ENCODE measurements at regions not wholly inside any gene's neighbourhood (a gene's known extent, or its start where the extent isn't known, plus 50 kb on each side); places are given as distances from the start of the nearest gene placed in this dataset.

DNA sequence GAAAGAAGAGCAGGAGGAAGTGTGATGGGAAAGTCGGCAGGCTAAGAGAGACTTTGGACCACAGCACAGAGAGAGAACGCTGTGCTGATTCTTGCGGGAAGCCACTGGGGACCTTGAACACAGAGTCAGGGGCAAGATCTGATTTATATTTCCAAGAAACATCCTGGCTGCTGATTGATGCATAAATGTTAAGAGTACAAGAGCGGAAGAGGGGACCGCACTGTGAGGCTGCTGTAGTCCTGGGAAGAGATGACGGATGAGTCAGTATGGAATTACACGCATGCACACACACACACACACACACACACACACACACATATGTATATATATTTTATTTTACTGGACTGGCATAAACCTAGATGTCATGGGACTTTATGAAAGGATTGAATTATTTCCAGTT is 865.6 kb upstream of the ID2 start:
- no peaks in the 10 kb centered on the region for H4K20me1 ChIP-seq (ENCODE audit: control insufficient read depth, insufficient read depth, low read depth, low read length)
- no peak overlapping the region for H3K4me2 ChIP-seq (ENCODE audit: low read length)
- H3K9me2 ChIP-seq (replicated peaks; ENCODE audit: control insufficient read depth, low read length), result no peaks in the 10 kb centered on the region
- TF ChIP-seq, protein P1, sequence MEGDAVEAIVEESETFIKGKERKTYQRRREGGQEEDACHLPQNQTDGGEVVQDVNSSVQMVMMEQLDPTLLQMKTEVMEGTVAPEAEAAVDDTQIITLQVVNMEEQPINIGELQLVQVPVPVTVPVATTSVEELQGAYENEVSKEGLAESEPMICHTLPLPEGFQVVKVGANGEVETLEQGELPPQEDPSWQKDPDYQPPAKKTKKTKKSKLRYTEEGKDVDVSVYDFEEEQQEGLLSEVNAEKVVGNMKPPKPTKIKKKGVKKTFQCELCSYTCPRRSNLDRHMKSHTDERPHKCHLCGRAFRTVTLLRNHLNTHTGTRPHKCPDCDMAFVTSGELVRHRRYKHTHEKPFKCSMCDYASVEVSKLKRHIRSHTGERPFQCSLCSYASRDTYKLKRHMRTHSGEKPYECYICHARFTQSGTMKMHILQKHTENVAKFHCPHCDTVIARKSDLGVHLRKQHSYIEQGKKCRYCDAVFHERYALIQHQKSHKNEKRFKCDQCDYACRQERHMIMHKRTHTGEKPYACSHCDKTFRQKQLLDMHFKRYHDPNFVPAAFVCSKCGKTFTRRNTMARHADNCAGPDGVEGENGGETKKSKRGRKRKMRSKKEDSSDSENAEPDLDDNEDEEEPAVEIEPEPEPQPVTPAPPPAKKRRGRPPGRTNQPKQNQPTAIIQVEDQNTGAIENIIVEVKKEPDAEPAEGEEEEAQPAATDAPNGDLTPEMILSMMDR (IDR thresholded peaks at IDR 0.05; ENCODE audit: low read depth, low read length, poor library complexity, severe bottlenecking), result no peak
- TF ChIP-seq EZH2phosphoT487 (IDR thresholded peaks at IDR 0.05; ENCODE audit: borderline replicate concordance, low read length), result no peak
- no peaks in the 10 kb centered on the region for H3F3A ChIP-seq (ENCODE audit: control insufficient read depth, insufficient read depth)
- H3K9me3 ChIP-seq (ENCODE audit: control insufficient read depth, insufficient read depth, low read length), result peaks cover 6% of the 10 kb centered on the region; the same call in 1 of the 2 replicates
- H3K36me3 ChIP-seq (ENCODE audit: control insufficient read depth, low read length), result no peaks in the 10 kb centered on the region
- H3K27me3 ChIP-seq (ENCODE audit: control insufficient read depth, low read length), result no peaks in the 10 kb centered on the region
- H3K79me2 ChIP-seq (ENCODE audit: control insufficient read depth, low read length), result no peaks in the 10 kb centered on the region
- no peaks in the 10 kb centered on the region for H3K4me1 ChIP-seq (ENCODE audit: control insufficient read depth, low read length)
- H3K4me3 ChIP-seq (ENCODE audit: low read length), result no peak overlapping the region
- H3K27ac ChIP-seq (ENCODE audit: low read depth, low read length), result no peak overlapping the region

DNA sequence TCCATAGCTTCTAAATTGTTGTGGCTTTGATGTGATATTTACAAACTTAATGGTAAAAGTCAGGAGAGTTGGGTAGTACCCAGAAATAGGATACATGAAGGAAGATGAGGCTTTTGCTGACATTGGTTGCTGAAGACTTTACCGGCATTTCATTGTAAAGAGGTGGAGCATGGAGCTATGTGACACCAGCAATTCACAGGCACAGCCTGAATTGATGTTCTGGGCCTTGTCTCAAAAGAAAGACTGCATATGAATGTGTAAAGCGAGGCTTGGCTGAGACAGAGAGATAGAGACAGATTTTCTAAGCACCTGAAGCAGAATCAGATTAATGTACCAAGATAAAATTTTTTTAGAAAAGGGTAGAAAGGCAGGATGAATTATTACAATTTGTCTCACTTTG is 864.9 kb upstream of the ID2 start:
- Histone ChIP-seq H3F3A (ENCODE audit: control insufficient read depth, insufficient read depth) (no peaks in the 10 kb centered on the region), H3K27me3 (ENCODE audit: control insufficient read depth, low read length) (no peaks in the 10 kb centered on the region), H3K27ac (ENCODE audit: low read depth, low read length) (no peak overlapping the region), H3K4me2 (ENCODE audit: low read length) (no peak overlapping the region), H3K36me3 (ENCODE audit: control insufficient read depth, low read length) (no peaks in the 10 kb centered on the region), H3K4me3 (ENCODE audit: low read length) (no peak overlapping the region), H4K20me1 (ENCODE audit: control insufficient read depth, insufficient read depth, low read depth, low read length) (no peaks in the 10 kb centered on the region), H3K9me2 (replicated peaks; ENCODE audit: control insufficient read depth, low read length) (no peaks in the 10 kb centered on the region), H3K79me2 (ENCODE audit: control insufficient read depth, low read length) (no peaks in the 10 kb centered on the region), H3K9me3 (ENCODE audit: control insufficient read depth, insufficient read depth, low read length) (peaks cover 6% of the 10 kb centered on the region; the same call in 1 of the 2 replicates), H3K4me1 (ENCODE audit: control insufficient read depth, low read length) (no peaks in the 10 kb centered on the region)
- no peak for TF ChIP-seq EZH2phosphoT487 (IDR thresholded peaks at IDR 0.05; ENCODE audit: borderline replicate concordance, low read length)
- TF ChIP-seq, protein P1 (IDR thresholded peaks at IDR 0.05; ENCODE audit: low read depth, low read length, poor library complexity, severe bottlenecking), result no peak

DNA sequence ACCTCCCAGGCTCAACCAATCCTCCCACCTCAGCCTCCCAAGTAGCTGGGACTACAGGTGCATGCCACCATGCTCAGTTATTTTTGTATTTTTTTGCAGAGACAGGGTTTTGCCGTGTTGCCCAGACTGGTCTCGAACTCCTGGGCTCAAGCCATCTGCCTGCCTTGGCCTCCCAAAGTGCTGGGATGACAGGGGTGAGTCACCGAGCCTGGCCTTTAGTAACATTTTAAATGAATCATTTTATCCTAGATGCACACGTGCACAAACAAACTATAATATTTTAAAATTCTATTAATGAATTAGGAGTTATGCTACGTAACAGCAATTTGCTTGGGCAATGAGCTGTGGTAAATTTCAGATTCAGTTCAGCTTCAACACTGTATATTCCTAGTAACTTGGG is 862.5 kb upstream of the ID2 start:
- Histone ChIP-seq H3K27me3 (ENCODE audit: control insufficient read depth, low read length) (no peaks in the 10 kb centered on the region), H3K79me2 (ENCODE audit: control insufficient read depth, low read length) (no peaks in the 10 kb centered on the region), H3K4me3 (ENCODE audit: low read length) (no peak overlapping the region), H4K20me1 (ENCODE audit: control insufficient read depth, insufficient read depth, low read depth, low read length) (no peaks in the 10 kb centered on the region), H3K9me3 (ENCODE audit: control insufficient read depth, insufficient read depth, low read length) (peaks cover 6% of the 10 kb centered on the region; the same call in 1 of the 2 replicates), H3F3A (ENCODE audit: control insufficient read depth, insufficient read depth) (no peaks in the 10 kb centered on the region), H3K4me1 (ENCODE audit: control insufficient read depth, low read length) (no peaks in the 10 kb centered on the region), H3K36me3 (ENCODE audit: control insufficient read depth, low read length) (no peaks in the 10 kb centered on the region), H3K9me2 (replicated peaks; ENCODE audit: control insufficient read depth, low read length) (no peaks in the 10 kb centered on the region), H3K4me2 (ENCODE audit: low read length) (no peak overlapping the region), H3K27ac (ENCODE audit: low read depth, low read length) (no peak overlapping the region)
- no peak for TF ChIP-seq EZH2phosphoT487 (IDR thresholded peaks at IDR 0.05; ENCODE audit: borderline replicate concordance, low read length)
- TF ChIP-seq, protein P1 (IDR thresholded peaks at IDR 0.05; ENCODE audit: low read depth, low read length, poor library complexity, severe bottlenecking), result no peak

Data from DOHH2 (cell line).